MG63 (cell line): ENCODE measurements at regions not wholly inside any gene's neighbourhood (a gene's known extent, or its start where the extent isn't known, plus 50 kb on each side); places are given as distances from the start of the nearest gene placed in this dataset.

Experiments
- DNase-seq: peaks from one replicate; pipeline ENCODE4 v3.0.0-alpha.2; 2020
- H3K27me3 ChIP-seq: fragments of 250-450 bp; sonication (Bioruptor Pico); 2 replicates; pipeline ENCODE4 v1.5.1; 2020; ENCODE audit warnings: mild to moderate bottlenecking, moderate library complexity
- H3K36me3 ChIP-seq: fragments of 250-450 bp; sonication (Bioruptor Pico); 2 replicates; pipeline ENCODE4 v1.5.1; 2020; ENCODE audit warnings: mild to moderate bottlenecking, moderate library complexity
- H3K4me3 ChIP-seq: fragments of 250-450 bp; sonication (Bioruptor Pico); 2 replicates; pipeline ENCODE4 v1.5.1; 2020; ENCODE audit warnings: mild to moderate bottlenecking, moderate library complexity
- H3K9me3 ChIP-seq: fragments of 250-450 bp; sonication (Bioruptor Pico); 2 replicates; pipeline ENCODE4 v1.5.1; 2020; ENCODE audit warnings: mild to moderate bottlenecking, moderate library complexity

DNA sequence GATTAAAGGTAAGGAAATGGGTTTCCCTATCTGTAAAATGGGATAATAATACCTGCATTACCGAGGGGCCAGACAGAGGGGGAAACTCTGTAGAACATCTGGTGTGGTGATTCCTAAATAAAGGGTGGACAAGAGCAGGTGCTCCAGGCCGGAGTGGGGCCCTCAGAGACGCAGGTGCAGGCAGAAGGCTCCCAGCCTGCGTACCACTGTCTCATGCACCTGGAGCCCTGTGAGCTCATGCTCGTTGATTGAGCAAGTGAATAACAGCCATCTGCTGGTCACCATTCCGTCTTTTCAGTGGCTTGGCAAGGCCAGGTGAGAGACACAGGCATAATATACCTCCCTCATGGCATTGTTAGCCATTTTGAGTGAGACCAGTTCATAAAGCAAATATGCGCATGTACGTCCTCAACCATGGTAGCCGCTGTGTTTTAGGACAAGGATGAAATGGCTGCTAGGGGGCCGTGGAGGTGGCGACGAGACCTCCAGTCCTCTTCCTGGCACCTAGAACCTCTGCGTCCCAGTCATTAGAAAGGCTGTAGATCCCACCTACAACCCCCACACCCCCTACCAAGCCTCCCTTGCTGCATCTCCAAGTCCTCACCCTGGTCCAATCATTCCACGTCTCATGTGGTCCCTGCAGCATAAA lies 198.0 kb upstream of the MVB12B start:
- Histone ChIP-seq H3K36me3 (no peaks in the 10 kb centered on the region), H3K4me3 (no peak overlapping the region), H3K9me3 (no peaks in the 10 kb centered on the region), H3K27me3 (peaks cover 7% of the 10 kb centered on the region)
- DNase-seq: no peak

DNA sequence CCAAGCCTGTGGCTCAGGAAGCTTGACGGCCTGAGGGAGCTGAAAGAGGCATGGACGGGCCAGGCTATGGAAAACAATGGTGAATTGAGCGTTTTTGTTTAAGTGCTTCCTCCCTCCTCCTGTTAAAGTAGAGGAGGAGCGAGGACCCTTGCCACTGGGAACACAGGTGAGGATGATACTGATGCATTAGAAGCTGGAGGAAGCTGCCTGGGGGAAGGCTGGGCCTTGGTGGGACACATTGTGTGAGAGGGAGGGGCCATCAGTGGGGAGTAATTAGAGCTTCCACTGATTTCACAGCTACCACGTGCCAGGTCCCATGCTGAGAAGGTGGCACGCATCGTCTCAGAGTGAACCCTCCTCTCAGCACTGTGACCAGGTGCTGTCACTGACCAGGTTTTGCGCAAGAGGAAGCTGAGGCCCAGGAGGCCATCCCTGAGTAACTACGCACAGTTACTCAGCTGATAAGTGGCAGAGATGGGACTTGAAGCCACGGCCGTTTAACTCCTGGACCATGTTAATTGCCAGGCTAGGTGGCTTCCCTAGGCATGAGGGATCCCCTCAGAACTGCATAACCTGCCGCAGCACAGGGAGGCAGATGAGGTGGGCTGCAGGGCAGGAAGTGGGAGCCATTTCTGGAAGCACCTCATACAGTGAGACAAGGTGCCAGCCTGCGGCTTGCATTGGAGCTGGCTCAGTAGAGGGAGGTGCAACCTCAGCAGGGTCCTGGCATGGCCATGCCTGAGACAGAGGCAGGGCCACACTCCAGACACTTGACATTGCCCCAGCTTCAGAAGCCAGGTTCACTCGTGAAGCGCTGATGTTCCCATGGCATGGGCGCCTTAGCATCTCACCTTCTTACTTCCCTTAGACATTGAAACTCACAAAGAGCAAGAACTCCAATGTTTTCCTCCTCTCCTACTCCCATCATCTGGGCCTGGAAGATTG lies 195.3 kb upstream of the MVB12B start:
- H3K27me3 ChIP-seq: peaks cover 8% of the 10 kb centered on the region
- H3K36me3 ChIP-seq: no peaks in the 10 kb centered on the region
- no peak for DNase-seq
- no peaks in the 10 kb centered on the region for H3K9me3 ChIP-seq
- no peak overlapping the region for H3K4me3 ChIP-seq

DNA sequence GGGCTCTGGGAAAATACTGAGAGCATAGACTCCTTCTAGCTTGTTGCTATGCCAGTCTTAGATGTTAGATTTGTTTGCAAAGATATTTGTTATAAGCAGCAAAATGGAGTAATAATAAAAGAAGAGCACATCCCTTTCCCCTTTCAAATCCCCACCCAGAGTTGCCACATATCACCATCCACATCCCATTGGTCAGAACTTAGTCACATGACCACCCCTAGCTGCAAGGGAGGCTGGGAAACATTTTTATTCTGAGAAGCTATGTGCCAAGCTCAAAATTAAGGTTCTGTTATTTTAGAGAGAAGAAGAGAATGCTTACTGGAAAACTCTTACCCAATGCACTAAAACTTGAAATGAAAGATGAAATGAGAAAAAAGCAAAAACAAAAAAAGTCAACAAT lies 193.9 kb upstream of the MVB12B start:
- no peaks in the 10 kb centered on the region for H3K36me3 ChIP-seq

DNA sequence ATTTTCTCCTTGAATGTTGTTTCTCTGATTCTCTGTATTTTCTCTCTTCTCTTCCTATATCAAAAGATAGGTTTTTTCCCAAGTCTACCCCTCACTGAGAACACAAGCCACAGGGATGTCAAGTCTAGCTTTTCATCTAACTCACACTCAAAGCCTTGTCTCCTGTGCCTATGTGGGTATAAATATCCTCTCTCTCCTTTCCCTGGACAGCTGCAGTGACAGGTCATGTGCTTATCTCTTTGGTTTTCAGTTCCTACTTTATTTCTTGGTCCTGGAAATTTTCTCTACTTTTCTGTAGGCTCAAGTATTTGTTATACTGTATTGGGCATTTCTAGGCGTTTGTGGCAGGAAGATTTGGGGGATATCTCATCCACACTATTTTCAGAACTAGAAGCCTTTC lies 182.4 kb upstream of the MVB12B start:
- H3K9me3 ChIP-seq: no peaks in the 10 kb centered on the region
- no peaks in the 10 kb centered on the region for H3K36me3 ChIP-seq
- no peak overlapping the region for H3K4me3 ChIP-seq
- DNase-seq: no peak
- no peaks in the 10 kb centered on the region; the same call in 1 of the 2 replicates for H3K27me3 ChIP-seq

More for the DNA sequence above, 193.9 kb upstream of the MVB12B start:
- H3K4me3 ChIP-seq: no peak overlapping the region
- DNase-seq: no peak
- peaks cover 8% of the 10 kb centered on the region for H3K27me3 ChIP-seq
- no peaks in the 10 kb centered on the region for H3K9me3 ChIP-seq

DNA sequence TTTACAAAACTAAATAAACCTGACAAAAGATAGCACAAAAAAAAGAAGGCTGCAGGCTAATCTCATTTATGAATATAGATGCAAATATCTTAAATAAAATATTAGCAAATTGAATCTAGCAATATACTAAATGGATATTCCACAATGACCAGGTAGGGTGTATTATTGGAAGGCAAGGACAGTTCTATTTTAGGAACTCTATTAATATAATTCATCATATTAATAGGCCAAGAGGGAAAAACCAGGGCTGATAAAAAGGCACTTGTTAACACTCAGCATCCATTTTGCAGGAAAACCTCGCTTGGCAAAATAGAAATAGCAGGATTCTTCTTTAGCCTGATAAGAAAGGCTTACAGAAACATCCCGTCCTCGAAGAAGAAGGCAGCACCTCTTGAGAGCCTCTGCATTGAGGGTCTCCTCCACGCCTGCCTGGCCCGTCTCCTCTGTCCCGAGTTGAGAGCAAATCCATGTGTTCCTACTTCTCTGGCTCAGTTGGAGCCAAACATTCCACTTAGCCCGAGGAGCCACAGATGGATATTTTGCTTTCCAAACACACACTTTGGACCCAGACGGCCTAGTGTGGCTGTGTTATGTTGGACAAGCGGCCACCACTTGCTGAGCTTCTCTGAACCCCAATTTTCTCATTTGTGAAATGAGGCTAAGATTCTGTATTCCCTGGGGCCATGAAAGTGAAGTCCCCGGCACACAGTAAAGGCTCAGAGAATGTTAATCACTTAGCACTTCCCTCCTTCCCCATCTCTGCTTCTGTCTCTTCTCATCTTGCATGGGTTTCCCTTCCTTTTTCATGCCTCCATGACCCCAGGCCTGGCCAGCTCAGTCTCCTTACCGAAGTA lies 181.8 kb upstream of the MVB12B start:
- DNase-seq: no peak
- Histone ChIP-seq H3K27me3 (no peaks in the 10 kb centered on the region; the same call in 1 of the 2 replicates), H3K4me3 (no peak overlapping the region), H3K9me3 (no peaks in the 10 kb centered on the region), H3K36me3 (no peaks in the 10 kb centered on the region)

DNA sequence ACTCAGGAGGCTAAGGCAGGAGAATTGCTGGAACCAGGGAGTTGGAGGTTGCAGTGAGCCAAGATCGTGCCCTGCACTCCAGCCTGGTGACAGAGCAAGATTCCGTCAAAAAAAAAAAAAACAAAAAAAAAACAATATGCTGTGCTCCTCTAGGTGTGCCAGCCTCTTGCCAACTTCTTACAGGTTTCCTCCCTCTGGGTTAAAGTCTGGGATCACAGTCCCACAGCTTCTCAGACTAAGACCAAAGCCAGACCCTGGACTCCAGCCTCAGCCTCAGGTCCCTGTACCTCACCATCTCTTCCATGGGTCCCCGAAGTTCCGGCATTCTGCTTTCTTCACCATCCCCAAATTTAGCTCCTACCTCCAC lies 180.8 kb upstream of the MVB12B start:
- Histone ChIP-seq H3K36me3 (no peaks in the 10 kb centered on the region), H3K9me3 (no peaks in the 10 kb centered on the region)
- DNase-seq: no peak

DNA sequence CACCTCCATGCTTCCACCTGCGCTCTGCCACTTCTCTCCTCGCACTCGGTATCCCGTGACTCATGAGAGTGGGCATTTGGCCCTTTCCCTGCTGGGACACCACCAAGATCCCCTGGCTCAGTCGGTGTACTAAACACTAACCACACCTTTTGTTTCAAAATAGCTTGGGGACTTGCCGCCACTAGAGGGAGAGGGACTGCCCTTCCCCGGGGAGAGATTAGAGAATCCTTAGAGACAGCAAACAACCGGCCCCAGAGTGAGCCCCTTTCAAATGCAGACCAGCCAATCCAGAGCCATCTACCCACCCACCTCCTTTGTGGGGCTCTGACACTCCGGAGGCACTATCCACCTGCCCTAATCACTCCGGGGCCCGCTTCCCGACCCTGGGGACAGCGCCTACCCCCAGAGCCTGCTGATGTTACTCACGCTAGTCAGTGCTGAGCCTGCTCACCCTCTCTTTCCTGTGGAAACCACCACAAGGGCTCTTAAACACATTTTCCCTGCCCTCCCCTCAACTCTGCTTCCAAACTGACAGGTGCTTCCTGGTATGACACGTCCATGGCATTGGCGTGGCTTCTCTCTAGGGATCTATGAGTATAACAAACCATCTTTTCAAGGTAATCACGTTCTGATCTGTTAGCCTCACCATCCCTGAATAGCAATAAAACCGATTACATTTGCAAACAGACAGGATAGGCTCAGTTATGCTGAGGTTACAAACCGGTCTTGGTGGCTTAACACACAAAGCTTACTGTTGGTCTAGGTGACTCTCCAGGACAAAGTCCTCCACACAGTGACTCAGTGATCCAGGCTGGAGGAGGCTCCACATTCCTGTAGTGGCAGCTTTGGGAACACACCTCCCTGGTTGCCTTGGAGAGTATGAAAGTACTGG lies 180.1 kb upstream of the MVB12B start:
- no peak for DNase-seq
- no peaks in the 10 kb centered on the region for H3K9me3 ChIP-seq

More for the DNA sequence above, 180.8 kb upstream of the MVB12B start:
- no peak overlapping the region for H3K4me3 ChIP-seq
- no peaks in the 10 kb centered on the region; the same call in 1 of the 2 replicates for H3K27me3 ChIP-seq

DNA sequence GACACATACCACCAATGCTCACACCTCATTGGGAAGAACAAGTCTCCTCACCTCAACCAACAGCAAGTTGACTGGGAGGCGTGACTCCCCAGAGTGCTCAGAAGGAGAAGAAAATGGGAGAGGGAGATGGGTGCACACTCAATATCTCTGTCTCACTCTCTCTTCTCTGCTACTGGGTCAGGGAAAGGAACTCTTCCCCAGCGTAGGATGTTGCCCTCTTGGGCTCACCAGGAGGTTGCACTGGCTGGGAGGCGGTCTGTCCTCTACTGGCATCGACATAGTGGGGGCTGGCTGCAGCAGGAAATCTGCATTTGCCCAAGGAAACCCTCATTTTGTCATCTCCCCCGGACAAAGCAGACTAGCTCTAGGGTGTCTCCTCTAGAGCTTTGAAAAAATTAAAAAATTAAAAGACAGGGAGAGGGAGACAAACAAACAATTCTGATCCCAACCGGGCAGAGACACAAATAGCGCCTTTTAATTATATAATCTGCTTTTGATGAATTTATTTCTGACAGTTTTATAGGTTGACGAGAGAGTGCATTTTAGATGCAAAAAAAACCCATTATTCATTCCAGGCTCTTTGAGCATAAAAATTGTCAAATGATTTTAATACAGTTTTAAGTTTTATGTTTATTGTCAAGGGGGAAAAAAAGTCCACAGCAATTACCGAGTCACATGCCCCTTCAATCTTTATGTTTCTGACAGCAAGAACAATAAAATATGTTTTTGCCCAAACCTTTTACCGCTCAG lies 179.3 kb upstream of the MVB12B start:
- Histone ChIP-seq H3K36me3 (no peaks in the 10 kb centered on the region), H3K4me3 (no peak overlapping the region), H3K9me3 (no peaks in the 10 kb centered on the region), H3K27me3 (no peaks in the 10 kb centered on the region)
- no peak for DNase-seq

More for the DNA sequence above, 180.1 kb upstream of the MVB12B start:
- Histone ChIP-seq H3K4me3 (no peak overlapping the region), H3K36me3 (no peaks in the 10 kb centered on the region), H3K27me3 (no peaks in the 10 kb centered on the region; the same call in 1 of the 2 replicates)

DNA sequence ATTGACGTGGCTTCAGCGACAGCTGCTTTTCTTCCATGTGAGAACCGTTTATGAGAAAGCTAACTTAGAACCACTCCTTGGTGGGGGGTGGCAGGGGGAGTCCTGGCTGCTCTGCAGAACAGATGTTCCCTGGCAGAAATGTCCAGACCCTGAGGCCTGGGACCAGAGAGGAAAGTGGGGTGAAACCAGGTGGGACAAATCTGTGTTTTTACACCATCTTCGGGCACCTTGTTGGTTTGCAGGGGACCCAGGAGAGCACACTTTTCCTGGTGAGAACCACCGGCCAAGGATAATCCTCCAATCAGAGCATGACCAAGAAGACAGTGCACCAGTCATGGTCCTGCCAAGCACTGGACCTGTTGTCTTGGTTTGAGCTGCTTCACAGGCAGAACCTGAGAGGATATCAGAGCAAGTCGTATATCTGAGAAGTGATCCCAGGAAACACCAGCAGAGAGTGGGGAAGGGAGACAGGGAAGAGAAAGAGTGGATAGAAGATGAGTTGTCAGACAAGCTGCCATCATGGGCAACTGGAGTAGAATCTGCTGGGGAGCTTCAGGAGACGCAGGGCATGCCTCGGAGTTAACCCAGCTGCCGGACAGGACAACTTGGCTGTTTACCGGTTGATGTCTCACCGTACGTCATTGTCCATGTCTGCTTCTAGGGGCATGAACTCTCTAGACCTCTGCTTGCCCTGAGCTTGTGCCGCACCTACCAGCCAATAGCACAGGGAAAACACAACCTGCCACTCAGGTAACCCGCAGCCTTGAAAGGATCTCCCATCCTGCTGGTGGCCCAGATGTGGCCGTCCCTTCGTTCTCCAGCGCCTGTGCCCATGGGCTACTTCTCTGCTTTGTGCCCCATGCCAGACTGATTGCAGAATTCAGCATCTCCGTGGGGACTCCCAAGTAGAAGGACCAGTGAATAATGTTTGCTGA lies 178.4 kb upstream of the MVB12B start:
- Histone ChIP-seq H3K27me3 (no peaks in the 10 kb centered on the region), H3K36me3 (no peaks in the 10 kb centered on the region), H3K9me3 (no peaks in the 10 kb centered on the region), H3K4me3 (no peak overlapping the region)
- no peak for DNase-seq

DNA sequence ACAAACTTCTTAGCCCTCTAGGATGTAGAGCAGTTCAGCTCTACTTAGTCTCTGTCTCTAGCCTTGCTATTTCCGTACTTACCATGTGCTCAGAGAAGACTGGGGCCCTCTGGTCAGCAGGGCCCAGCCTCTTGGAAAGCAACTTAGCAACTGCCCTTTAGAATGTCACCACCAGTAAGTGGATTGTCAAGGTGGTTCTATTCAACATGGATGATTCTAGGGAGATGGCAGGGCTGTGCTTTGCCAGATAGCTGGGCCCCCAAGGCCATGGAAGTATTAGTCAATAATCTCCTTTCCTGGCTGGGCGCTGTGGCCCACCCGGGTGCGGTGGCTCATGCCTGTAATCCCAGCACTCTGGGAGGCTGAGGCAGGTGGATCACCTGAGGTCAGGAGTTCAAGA lies 177.6 kb upstream of the MVB12B start:
- Histone ChIP-seq H3K27me3 (no peaks in the 10 kb centered on the region), H3K9me3 (no peaks in the 10 kb centered on the region), H3K4me3 (no peak overlapping the region), H3K36me3 (no peaks in the 10 kb centered on the region)
- DNase-seq: no peak

DNA sequence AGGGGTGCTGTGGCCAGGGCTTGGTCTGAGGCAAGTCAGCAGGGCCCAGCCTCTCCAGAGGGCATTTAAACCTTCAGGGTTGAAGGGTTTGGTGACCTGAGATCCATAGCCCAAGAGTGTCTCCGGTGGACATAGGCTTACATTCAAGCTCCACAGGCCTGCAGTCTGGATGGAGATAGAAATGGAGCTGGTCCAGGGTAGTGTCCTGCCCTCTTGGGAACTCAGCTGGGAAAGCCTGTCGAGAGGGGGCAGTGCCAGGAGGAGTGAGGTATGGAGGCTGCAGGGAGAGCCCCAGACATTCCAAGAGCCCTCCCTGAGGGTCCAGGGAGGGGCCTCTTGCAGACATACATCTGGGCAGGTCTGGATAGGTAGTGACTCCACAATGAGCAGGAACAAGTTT lies 177.0 kb upstream of the MVB12B start:
- DNase-seq: no peak
- Histone ChIP-seq H3K36me3 (no peaks in the 10 kb centered on the region), H3K4me3 (no peak overlapping the region), H3K9me3 (no peaks in the 10 kb centered on the region), H3K27me3 (no peaks in the 10 kb centered on the region)

DNA sequence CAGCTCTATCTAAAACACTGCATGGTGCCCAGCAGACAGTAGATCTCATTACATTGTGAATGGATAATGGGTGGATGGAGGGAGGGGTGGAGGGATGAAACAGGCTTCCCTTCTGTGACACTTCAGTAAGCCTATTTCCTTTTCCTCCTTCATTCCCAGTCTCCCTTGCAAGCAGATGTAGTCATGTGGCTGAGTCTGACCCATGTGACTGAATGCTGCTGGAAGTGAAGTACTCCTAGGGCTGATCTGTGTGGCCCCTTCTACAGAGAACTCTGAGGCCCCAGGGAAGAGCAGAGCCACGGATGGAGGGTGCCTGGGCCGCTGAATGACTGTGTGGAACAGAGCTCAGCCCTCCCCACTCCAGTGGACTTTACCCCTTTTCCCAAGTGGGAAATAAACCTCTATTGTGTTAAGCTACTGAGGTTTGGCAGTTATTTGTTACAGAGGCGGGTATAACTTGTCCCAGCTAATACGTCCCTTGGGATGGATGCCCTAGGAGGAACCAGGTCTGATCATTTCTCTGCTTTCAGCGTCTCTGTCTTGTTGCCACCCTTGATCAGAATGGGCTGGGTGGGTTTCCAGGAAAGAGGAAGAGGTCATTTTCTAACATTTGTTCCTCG lies 176.1 kb upstream of the MVB12B start:
- Histone ChIP-seq H3K27me3 (no peaks in the 10 kb centered on the region), H3K36me3 (no peaks in the 10 kb centered on the region)
- no peak for DNase-seq

DNA sequence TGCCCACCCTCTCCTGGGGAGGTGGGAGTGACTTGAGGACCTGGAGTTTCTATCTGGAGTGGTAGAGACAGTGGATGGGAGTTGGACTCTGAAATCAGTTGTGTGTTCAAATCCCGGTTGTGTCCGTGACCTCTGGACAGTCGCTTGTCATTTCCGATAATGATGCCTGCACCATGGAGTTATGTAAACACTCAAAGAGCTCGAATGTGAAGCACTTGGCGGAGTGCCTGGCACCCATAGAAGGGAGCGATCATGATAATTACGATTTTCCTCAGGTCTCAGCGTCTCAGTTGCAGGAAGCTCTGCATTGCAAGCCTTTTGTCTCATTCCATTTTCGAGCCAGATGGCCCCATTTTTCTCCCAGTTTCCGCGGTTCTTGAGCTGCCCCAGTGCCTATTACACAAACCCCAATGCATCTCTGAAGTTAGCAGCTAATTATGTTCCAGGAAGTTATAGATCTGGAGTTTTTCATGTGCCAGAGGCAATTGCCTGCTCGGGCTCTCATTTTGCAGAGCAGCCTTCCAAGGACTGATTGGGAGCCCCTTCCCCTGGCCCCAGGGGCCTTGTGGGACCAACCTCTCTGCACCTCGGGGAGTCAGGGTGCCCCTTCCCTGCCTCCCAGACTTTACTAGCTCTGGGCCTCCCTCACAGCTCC lies 175.5 kb upstream of the MVB12B start:
- H3K4me3 ChIP-seq: no peak overlapping the region
- H3K36me3 ChIP-seq: no peaks in the 10 kb centered on the region
- no peaks in the 10 kb centered on the region for H3K27me3 ChIP-seq
- no peaks in the 10 kb centered on the region for H3K9me3 ChIP-seq
- DNase-seq: no peak

More for the DNA sequence above, 176.1 kb upstream of the MVB12B start:
- no peaks in the 10 kb centered on the region for H3K9me3 ChIP-seq
- no peak overlapping the region for H3K4me3 ChIP-seq

DNA sequence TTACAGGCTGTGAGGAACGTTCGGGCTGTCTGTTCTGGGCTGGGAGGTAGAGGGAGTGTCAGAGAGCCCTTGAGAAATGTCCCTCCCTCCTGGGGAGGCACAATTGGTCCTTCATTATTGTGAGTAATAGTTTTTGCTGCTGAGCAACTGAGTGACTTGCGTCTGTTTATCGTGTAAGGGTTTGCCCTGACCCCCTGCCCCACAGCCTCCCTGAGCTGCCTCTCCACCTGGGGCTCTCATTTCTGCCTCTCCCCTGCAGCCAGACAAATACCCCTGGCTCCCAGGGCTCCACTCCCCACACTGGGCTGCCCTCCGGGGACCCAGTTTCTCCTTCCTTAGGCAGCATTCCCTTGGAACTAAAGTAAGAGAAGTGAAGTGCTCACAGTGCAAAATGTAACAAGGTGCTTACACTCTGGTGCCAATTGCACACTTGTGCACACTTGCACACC lies 174.9 kb upstream of the MVB12B start:
- no peaks in the 10 kb centered on the region for H3K9me3 ChIP-seq
- no peak for DNase-seq
- H3K36me3 ChIP-seq: no peaks in the 10 kb centered on the region
- H3K27me3 ChIP-seq: no peaks in the 10 kb centered on the region
- H3K4me3 ChIP-seq: no peak overlapping the region
